ENCODE measurements at regions not wholly inside any gene's neighbourhood (a gene's known extent, or its start where the extent isn't known, plus 50 kb on each side); places are given as distances from the start of the nearest gene placed in this dataset.
A peak's percentile ranks its signal among the peaks of the same experiment; 100 is the strongest.

DNA sequence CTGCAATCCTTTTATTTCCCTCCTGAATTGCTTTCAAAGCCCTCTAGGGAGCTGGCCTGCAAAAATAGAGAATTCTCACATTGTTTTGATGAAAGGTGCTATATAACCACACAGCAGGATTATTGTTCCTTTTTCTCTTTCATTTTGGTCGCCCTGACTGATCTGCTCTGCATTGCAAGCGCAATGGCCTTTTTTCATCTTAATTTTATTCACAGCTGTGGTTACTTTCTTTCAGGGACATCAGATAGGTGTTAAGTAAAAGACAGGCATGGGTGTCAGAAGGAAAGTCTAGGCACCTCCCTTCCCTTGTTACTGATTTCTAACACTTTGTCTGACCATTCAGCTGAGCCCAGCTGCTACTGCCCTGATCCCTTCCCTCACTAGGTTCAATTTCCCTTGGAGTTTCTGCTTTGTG lies 850.5 kb upstream of the MAP3K7 start:
- H3K4me1 ChIP-seq (ENCODE audit: control insufficient read depth, insufficient read depth, low read length), result peaks cover 12% of the 10 kb centered on the region
- no peak overlapping the region for H3K4me3 ChIP-seq (ENCODE audit: low read depth, low read length)
- H3K9me3 ChIP-seq (ENCODE audit: control insufficient read depth, insufficient read depth, low read length), result no peaks in the 10 kb centered on the region
- no peak overlapping the region for H3K9ac ChIP-seq (ENCODE audit: low read depth, low read length)
- H3K27ac ChIP-seq (ENCODE audit: low read depth, low read length), result peak overlapping the region; percentile 53
- no peaks in the 10 kb centered on the region for H3K36me3 ChIP-seq (ENCODE audit: control insufficient read depth, insufficient read depth, low read length)
- no peaks in the 10 kb centered on the region for H3K27me3 ChIP-seq (ENCODE audit: control insufficient read depth, insufficient read depth, low read length)

DNA sequence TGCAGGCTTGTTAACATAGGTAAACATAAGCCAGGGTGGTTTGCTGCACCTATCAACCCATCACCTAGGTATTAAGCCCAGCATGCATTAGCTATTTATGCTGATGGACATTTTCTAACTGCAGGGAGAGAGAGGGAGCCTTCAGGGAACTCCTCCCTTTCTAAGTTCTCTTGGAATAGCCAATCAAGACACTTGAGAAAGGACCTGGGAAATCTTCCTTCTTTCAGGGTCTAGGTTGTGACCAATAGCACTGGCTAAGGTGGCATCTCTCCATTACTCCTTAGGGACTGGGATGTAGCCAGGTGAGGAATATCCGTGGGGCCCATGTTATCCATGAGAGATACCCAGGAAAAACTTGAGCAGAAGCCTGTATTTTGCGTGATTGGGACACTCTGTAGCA lies 849.6 kb upstream of the MAP3K7 start:
- no peak overlapping the region for H3K9ac ChIP-seq (ENCODE audit: low read depth, low read length)
- no peaks in the 10 kb centered on the region for H3K36me3 ChIP-seq (ENCODE audit: control insufficient read depth, insufficient read depth, low read length)
- H3K27me3 ChIP-seq (ENCODE audit: control insufficient read depth, insufficient read depth, low read length), result no peaks in the 10 kb centered on the region
- H3K4me1 ChIP-seq (ENCODE audit: control insufficient read depth, insufficient read depth, low read length), result peaks cover 12% of the 10 kb centered on the region
- H3K4me3 ChIP-seq (ENCODE audit: low read depth, low read length), result no peak overlapping the region
- no peak overlapping the region for H3K27ac ChIP-seq (ENCODE audit: low read depth, low read length)
- H3K9me3 ChIP-seq (ENCODE audit: control insufficient read depth, insufficient read depth, low read length), result no peaks in the 10 kb centered on the region

DNA sequence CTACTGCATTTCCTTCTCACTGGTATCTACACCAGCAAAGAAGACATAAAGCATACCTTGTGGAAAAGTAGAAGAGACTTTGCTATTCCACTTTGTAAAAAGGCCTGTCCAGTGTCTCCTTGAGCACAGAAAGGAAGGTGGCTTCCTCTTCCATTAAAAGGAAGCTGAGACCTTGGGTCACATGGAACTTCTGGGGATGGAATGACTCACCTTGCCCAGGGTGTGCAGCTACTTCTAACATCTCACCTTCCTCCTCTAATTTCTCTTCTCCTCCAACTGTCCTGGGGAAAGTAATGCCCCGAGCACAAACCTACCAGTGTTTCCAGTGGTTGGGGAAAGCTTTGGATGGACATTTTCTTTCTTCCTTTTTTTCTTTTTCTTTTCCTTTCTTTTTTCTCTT lies 848.8 kb upstream of the MAP3K7 start:
- no peak overlapping the region for H3K27ac ChIP-seq (ENCODE audit: low read depth, low read length)
- no peaks in the 10 kb centered on the region for H3K36me3 ChIP-seq (ENCODE audit: control insufficient read depth, insufficient read depth, low read length)
- H3K4me3 ChIP-seq (ENCODE audit: low read depth, low read length), result no peak overlapping the region
- peaks cover 12% of the 10 kb centered on the region for H3K4me1 ChIP-seq (ENCODE audit: control insufficient read depth, insufficient read depth, low read length)
- H3K27me3 ChIP-seq (ENCODE audit: control insufficient read depth, insufficient read depth, low read length), result no peaks in the 10 kb centered on the region
- no peaks in the 10 kb centered on the region for H3K9me3 ChIP-seq (ENCODE audit: control insufficient read depth, insufficient read depth, low read length)
- H3K9ac ChIP-seq (ENCODE audit: low read depth, low read length), result no peak overlapping the region

- Histone ChIP-seq H3K9ac (ENCODE audit: low read depth, low read length) (no peak overlapping the region), H3K27ac (ENCODE audit: low read depth, low read length) (no peak overlapping the region), H3K36me3 (ENCODE audit: control insufficient read depth, insufficient read depth, low read length) (no peaks in the 10 kb centered on the region), H3K4me3 (ENCODE audit: low read depth, low read length) (no peak overlapping the region), H3K27me3 (ENCODE audit: control insufficient read depth, insufficient read depth, low read length) (no peaks in the 10 kb centered on the region), H3K9me3 (ENCODE audit: control insufficient read depth, insufficient read depth, low read length) (no peaks in the 10 kb centered on the region), H3K4me1 (ENCODE audit: control insufficient read depth, insufficient read depth, low read length) (peaks cover 12% of the 10 kb centered on the region)
Observed at GRCh38 chr6:91434576-91434975, 847.7 kb upstream of the MAP3K7 start.

- no peak overlapping the region for H3K27ac ChIP-seq (ENCODE audit: low read depth, low read length)
- no peak overlapping the region for H3K9ac ChIP-seq (ENCODE audit: low read depth, low read length)
- no peaks in the 10 kb centered on the region for H3K36me3 ChIP-seq (ENCODE audit: control insufficient read depth, insufficient read depth, low read length)
- H3K4me1 ChIP-seq (ENCODE audit: control insufficient read depth, insufficient read depth, low read length), result peaks cover 12% of the 10 kb centered on the region
- no peaks in the 10 kb centered on the region for H3K9me3 ChIP-seq (ENCODE audit: control insufficient read depth, insufficient read depth, low read length)
- H3K27me3 ChIP-seq (ENCODE audit: control insufficient read depth, insufficient read depth, low read length), result no peaks in the 10 kb centered on the region
- no peak overlapping the region for H3K4me3 ChIP-seq (ENCODE audit: low read depth, low read length)
Observed at GRCh38 chr6:91433660-91434534, 847.0 kb upstream of the MAP3K7 start.

DNA sequence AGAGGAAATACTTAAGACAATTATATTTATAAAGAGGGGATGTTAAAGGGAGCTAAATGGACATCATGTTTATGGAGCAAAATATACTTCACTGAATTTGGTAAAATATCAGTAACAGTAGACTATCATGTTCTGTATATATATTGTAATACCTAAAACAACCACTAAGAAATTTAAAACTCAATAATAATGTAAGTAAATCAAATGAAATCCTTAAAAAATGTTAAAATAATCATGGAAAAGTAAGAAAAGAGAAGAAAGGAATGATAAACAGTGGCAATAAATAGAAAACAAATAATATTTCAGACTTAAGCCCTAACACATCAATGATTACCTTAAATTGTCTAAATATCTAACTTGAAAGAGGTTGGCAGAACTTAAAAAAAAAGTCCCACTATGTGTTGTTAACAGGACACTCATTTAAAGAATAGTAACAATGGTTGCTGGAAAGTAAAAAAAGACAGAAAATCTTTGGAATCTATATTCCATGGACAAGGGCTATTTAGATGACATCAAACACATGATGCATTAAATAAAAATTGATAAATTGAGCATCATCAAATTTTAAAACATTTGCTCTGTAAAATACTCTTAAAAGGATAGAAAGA lies 842.2 kb upstream of the MAP3K7 start:
- no peaks in the 10 kb centered on the region for H3K4me1 ChIP-seq (ENCODE audit: control insufficient read depth, insufficient read depth, low read length)
- H3K27me3 ChIP-seq (ENCODE audit: control insufficient read depth, insufficient read depth, low read length), result no peaks in the 10 kb centered on the region
- H3K4me3 ChIP-seq (ENCODE audit: low read depth, low read length), result no peak overlapping the region
- H3K27ac ChIP-seq (ENCODE audit: low read depth, low read length), result no peak overlapping the region
- no peaks in the 10 kb centered on the region for H3K9me3 ChIP-seq (ENCODE audit: control insufficient read depth, insufficient read depth, low read length)
- no peaks in the 10 kb centered on the region for H3K36me3 ChIP-seq (ENCODE audit: control insufficient read depth, insufficient read depth, low read length)
- no peak overlapping the region for H3K9ac ChIP-seq (ENCODE audit: low read depth, low read length)

DNA sequence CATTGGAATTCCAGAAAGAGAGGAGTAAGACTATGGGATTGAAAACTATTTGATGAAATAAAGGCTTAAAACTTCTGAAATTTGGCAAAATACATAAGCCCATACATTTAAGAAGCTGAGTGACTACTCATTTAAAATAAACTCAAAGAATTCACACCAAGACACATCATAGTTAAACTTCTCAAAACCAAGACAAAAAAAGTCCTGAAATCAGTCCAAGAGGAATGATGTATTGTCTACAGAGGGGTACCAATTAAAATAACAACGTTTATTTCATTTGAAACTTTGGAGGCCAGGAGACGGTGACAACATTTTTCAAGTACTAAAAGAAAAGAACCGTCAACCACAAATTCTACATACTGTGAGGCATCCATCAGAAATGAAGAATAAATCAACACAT lies 841.4 kb upstream of the MAP3K7 start:
- Histone ChIP-seq H3K4me3 (ENCODE audit: low read depth, low read length) (no peak overlapping the region), H3K9me3 (ENCODE audit: control insufficient read depth, insufficient read depth, low read length) (no peaks in the 10 kb centered on the region), H3K27ac (ENCODE audit: low read depth, low read length) (no peak overlapping the region), H3K9ac (ENCODE audit: low read depth, low read length) (no peak overlapping the region), H3K36me3 (ENCODE audit: control insufficient read depth, insufficient read depth, low read length) (no peaks in the 10 kb centered on the region), H3K27me3 (ENCODE audit: control insufficient read depth, insufficient read depth, low read length) (no peaks in the 10 kb centered on the region), H3K4me1 (ENCODE audit: control insufficient read depth, insufficient read depth, low read length) (no peaks in the 10 kb centered on the region)

- Histone ChIP-seq H3K4me1 (ENCODE audit: control insufficient read depth, insufficient read depth, low read length) (peaks cover 6% of the 10 kb centered on the region; the same call in 1 of the 2 replicates), H3K9me3 (ENCODE audit: control insufficient read depth, insufficient read depth, low read length) (peaks cover 6% of the 10 kb centered on the region; the same call in 1 of the 2 replicates), H3K36me3 (ENCODE audit: control insufficient read depth, insufficient read depth, low read length) (no peaks in the 10 kb centered on the region), H3K27me3 (ENCODE audit: control insufficient read depth, insufficient read depth, low read length) (no peaks in the 10 kb centered on the region), H3K9ac (ENCODE audit: low read depth, low read length) (no peak overlapping the region), H3K4me3 (ENCODE audit: low read depth, low read length) (no peak overlapping the region), H3K27ac (ENCODE audit: low read depth, low read length) (no peak overlapping the region)
Observed at GRCh38 chr6:91420243-91420642, 833.4 kb upstream of the MAP3K7 start.

DNA sequence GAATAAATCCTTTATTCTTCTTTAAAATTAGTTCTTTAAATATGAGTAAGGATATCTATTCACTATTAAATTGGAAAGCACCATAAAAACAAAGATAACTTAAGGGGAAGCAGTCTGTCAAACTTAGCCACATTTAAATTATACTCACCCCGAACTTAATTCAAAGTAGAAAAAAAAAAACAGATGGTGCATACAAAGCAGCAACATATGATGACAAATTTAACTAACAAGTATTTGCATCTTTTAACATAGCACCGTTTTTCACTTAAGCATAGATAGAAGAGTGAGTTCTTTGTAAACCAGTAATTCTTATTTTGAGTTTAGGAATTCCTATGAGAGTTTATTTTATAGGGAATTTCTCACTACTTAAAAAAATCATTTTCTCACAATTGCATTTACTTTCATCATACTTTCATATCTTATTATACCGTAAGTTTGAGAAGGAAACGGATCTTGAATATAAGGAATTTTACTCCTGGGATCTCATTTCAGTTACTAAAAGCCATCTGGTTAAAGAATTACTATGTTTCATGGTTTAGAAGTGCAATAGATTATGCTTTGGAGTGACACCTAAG lies 828.2 kb upstream of the MAP3K7 start:
- no peak overlapping the region for H3K27ac ChIP-seq (ENCODE audit: low read depth, low read length)
- H3K27me3 ChIP-seq (ENCODE audit: control insufficient read depth, insufficient read depth, low read length), result no peaks in the 10 kb centered on the region
- no peak overlapping the region for H3K9ac ChIP-seq (ENCODE audit: low read depth, low read length)
- peaks cover 6% of the 10 kb centered on the region; the same call in 1 of the 2 replicates for H3K4me1 ChIP-seq (ENCODE audit: control insufficient read depth, insufficient read depth, low read length)
- H3K36me3 ChIP-seq (ENCODE audit: control insufficient read depth, insufficient read depth, low read length), result no peaks in the 10 kb centered on the region
- H3K9me3 ChIP-seq (ENCODE audit: control insufficient read depth, insufficient read depth, low read length), result peaks cover 6% of the 10 kb centered on the region
- H3K4me3 ChIP-seq (ENCODE audit: low read depth, low read length), result no peak overlapping the region

DNA sequence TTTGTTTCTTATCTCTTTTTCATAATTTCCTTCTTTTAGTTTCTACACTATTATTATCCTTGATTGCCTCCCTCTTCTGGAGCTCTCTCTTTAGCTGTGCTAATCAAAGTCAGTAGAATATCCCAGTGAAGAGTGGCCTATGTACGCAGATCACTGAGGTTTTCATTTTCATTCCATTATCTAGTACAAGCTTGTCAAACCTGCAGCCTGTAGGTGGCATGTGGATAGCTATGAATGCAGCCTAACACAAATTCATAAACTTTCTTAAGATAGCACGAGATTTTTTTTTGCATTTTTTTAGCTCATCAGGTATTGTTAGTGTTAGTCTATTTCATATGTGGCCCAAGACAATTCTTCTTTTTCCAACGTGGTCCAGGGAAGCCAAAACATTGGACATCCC lies 825.7 kb upstream of the MAP3K7 start:
- no peak overlapping the region for H3K27ac ChIP-seq (ENCODE audit: low read depth, low read length)
- peaks cover 6% of the 10 kb centered on the region; the same call in 1 of the 2 replicates for H3K4me1 ChIP-seq (ENCODE audit: control insufficient read depth, insufficient read depth, low read length)
- H3K4me3 ChIP-seq (ENCODE audit: low read depth, low read length), result no peak overlapping the region
- H3K36me3 ChIP-seq (ENCODE audit: control insufficient read depth, insufficient read depth, low read length), result no peaks in the 10 kb centered on the region
- H3K9me3 ChIP-seq (ENCODE audit: control insufficient read depth, insufficient read depth, low read length), result no peaks in the 10 kb centered on the region; the same call in 1 of the 2 replicates
- no peak overlapping the region for H3K9ac ChIP-seq (ENCODE audit: low read depth, low read length)
- H3K27me3 ChIP-seq (ENCODE audit: control insufficient read depth, insufficient read depth, low read length), result no peaks in the 10 kb centered on the region

- H3K4me1 ChIP-seq (ENCODE audit: control insufficient read depth, insufficient read depth, low read length), result no peaks in the 10 kb centered on the region
- no peak overlapping the region for H3K9ac ChIP-seq (ENCODE audit: low read depth, low read length)
- no peaks in the 10 kb centered on the region for H3K27me3 ChIP-seq (ENCODE audit: control insufficient read depth, insufficient read depth, low read length)
- H3K27ac ChIP-seq (ENCODE audit: low read depth, low read length), result no peak overlapping the region
- H3K36me3 ChIP-seq (ENCODE audit: control insufficient read depth, insufficient read depth, low read length), result no peaks in the 10 kb centered on the region
- H3K4me3 ChIP-seq (ENCODE audit: low read depth, low read length), result no peak overlapping the region
- peaks cover 3% of the 10 kb centered on the region; the same call in 1 of the 2 replicates for H3K9me3 ChIP-seq (ENCODE audit: control insufficient read depth, insufficient read depth, low read length)
Observed at GRCh38 chr6:91407706-91408105, 820.8 kb upstream of the MAP3K7 start.

Measured in HUES48 (cell line).